K562 (cell line): ENCODE measurements at regions not wholly inside any gene's neighbourhood (a gene's known extent, or its start where the extent isn't known, plus 50 kb on each side); places are given as distances from the start of the nearest gene placed in this dataset.

Source experiments
- CBX2 ChIP-seq: fragments of 200-600 bp; sonication (generic); IDR thresholded peaks from one replicate; pipeline ENCODE4 v1.6.1; 2012; ENCODE audit warnings: mild to moderate bottlenecking, low read length, inconsistent platforms; ENCODE audit not compliant: insufficient read depth, poor library complexity, severe bottlenecking
- ELF4 ChIP-seq: fragments of 450-650 bp; formaldehyde crosslinking; IDR thresholded peaks from 2 replicates; pipeline ENCODE4 v1.4.0; 2022; ENCODE audit warnings: missing genetic modification characterization
- ETV1 ChIP-seq: fragments of 450-650 bp; conservative IDR thresholded peaks from 2 replicates; pipeline ENCODE4 v1.6.1; 2016; ENCODE audit warnings: missing genetic modification characterization, control low read depth, low read depth, missing compliant biosample characterization
- JUN ChIP-seq, 2 experiments: sonication (generic) in 1 of 2; formaldehyde crosslinking in 1 of 2; IDR thresholded peaks; 2 replicates each; pipeline versions ENCODE4 v1.6.1 to v1.8.0; 2012 to 2022; ENCODE audit warnings: borderline replicate concordance in 2 of 2, mild to moderate bottlenecking in 2 of 2, improper control_type of control experiment in 1 of 2, low read depth in 1 of 2, low read length in 1 of 2, missing genetic modification reagents in 1 of 2
- MXI1 ChIP-seq: IDR thresholded peaks from 2 replicates; pipeline ENCODE4 v1.6.1; 2011; ENCODE audit warnings: low read depth, mild to moderate bottlenecking, improper control_type of control experiment, low read length
- NCOA1 ChIP-seq: fragments of 450-650 bp; IDR thresholded peaks from 2 replicates; pipeline ENCODE4 v1.6.1; 2016; ENCODE audit warnings: low read depth
- PRPF4 ChIP-seq: fragments of 200-400 bp; formaldehyde crosslinking; IDR thresholded peaks from one replicate; pipeline ENCODE4 v1.6.1; 2017; ENCODE audit warnings: low read length, low read depth, mild to moderate bottlenecking; ENCODE audit not compliant: insufficient read depth, poor library complexity, severe bottlenecking
- PURB ChIP-seq: sonication (generic); formaldehyde crosslinking; IDR thresholded peaks from 2 replicates; pipeline ENCODE4 v1.9.0; 2021; ENCODE audit warnings: low read depth, mild to moderate bottlenecking, missing genetic modification reagents
- SMAD1 ChIP-seq: fragments of 150-350 bp; IDR thresholded peaks from 2 replicates; pipeline ENCODE4 v1.6.1; 2014; ENCODE audit warnings: low read length, low read depth; ENCODE audit not compliant: partially characterized antibody
- TEAD1 ChIP-seq, 2 experiments: fragments of 450-650 bp in 1 of 2; sonication (generic) in 1 of 2; formaldehyde crosslinking; IDR thresholded peaks; 2 replicates each; pipeline versions ENCODE4 v1.4.0 to v1.8.0; 2020 to 2022; ENCODE audit warnings: mild to moderate bottlenecking in 2 of 2, missing genetic modification reagents in 1 of 2
- WHSC1 ChIP-seq: IDR thresholded peaks from one replicate; pipeline ENCODE4 v1.6.1; 2012; ENCODE audit warnings: low read length, control low read depth, inconsistent platforms
- XRCC4 ChIP-seq: IDR thresholded peaks from one replicate; pipeline ENCODE4 v1.6.1; 2011; ENCODE audit not compliant: insufficient read depth, insufficient read length; ENCODE audit errors: extremely low read depth
- ZNF354B ChIP-seq: fragments of 250-450 bp; sonication (Bioruptor Pico); IDR thresholded peaks from 2 replicates; pipeline ENCODE4 v1.4.0; 2020
- ZNF584 ChIP-seq: fragments of 200-800 bp; sonication (Bioruptor generic); IDR thresholded peaks from 2 replicates; pipeline ENCODE4 v1.6.1; 2016; ENCODE audit warnings: low read depth, mild to moderate bottlenecking, missing genetic modification characterization, missing compliant biosample characterization
- TF ChIP-seq, protein P1 (sequence below), 2 experiments: fragments of 150-350 bp in 1 of 2; IDR thresholded peaks; 2 replicates each; pipeline ENCODE4 v1.6.1; 2012 to 2016; ENCODE audit warnings: low read depth in 2 of 2, low read length in 2 of 2, mild to moderate bottlenecking in 1 of 2, moderate library complexity in 1 of 2
- TF ChIP-seq, protein P2 (sequence below): fragments of 250-450 bp; sonication (Bioruptor Pico); IDR thresholded peaks from 2 replicates; pipeline ENCODE4 v1.4.0; 2020; ENCODE audit warnings: mild to moderate bottlenecking, moderate library complexity

DNA sequence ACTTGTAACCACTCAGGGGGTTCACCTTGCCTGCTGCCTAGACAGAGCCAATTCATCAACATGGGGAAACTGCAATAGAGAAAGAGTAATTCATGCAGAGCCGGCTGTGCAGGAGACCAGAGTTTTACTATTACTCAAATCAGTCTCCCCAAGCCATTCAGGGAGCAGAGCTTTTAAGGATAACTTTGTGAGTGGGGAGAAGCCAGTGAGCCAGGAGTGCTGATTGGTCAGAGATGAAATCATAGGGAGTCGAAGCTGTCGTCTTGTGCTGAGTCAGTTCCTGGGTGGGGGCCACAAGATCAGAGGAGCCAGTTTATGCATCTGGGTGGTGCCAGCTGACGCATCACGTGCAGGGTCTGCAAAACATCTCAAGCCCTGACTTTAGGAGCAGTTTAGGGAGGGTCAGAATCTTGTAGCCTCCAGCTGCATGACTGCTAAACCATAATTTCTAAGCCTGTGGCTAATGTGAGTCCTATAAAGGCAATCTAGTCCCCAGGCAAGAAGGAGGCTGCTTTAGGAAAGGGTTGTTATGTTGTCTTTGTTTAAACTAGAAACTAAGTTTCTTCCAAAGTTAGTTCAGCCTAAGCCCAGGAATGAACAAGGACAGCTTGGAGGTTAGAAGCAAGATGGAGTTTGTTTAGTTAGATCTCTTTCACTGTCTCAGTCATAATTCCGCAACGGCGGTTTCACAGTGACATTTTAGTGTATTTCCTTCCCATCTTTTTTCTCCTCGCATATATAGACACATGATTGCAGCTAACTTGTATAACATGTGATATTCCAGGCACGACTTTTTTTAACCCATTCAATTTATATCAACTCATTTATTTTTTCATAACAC is 68.9 kb upstream of the NCOR2 start (continued):
- TF ChIP-seq ELF4 (no peak), TEAD1 (CRISPR knock-in tag; IDR thresholded peaks at IDR 0.05) (no peak; a peak in 1 of 4 replicates), ZNF354B (no peak), ETV1 (no peak; the same call in 1 of the 2 replicates), PRPF4 (no peak), ZNF584 (CRISPR knock-in tag) (no peak), WHSC1 (no peak), CBX2 (no peak), XRCC4 (no peak), MXI1 (no peak), PURB (CRISPR knock-in tag) (no peak), NCOA1 (no peak), SMAD1 (no peak), JUN (IDR thresholded peaks at IDR 0.05; ENCODE audit: borderline replicate concordance, low read depth, low read length) (peak; percentile 51; the same call in 1 of the 2 replicates), JUN (CRISPR knock-in tag; IDR thresholded peaks at IDR 0.05; ENCODE audit: borderline replicate concordance) (no peak)
- TF ChIP-seq, protein P1, sequence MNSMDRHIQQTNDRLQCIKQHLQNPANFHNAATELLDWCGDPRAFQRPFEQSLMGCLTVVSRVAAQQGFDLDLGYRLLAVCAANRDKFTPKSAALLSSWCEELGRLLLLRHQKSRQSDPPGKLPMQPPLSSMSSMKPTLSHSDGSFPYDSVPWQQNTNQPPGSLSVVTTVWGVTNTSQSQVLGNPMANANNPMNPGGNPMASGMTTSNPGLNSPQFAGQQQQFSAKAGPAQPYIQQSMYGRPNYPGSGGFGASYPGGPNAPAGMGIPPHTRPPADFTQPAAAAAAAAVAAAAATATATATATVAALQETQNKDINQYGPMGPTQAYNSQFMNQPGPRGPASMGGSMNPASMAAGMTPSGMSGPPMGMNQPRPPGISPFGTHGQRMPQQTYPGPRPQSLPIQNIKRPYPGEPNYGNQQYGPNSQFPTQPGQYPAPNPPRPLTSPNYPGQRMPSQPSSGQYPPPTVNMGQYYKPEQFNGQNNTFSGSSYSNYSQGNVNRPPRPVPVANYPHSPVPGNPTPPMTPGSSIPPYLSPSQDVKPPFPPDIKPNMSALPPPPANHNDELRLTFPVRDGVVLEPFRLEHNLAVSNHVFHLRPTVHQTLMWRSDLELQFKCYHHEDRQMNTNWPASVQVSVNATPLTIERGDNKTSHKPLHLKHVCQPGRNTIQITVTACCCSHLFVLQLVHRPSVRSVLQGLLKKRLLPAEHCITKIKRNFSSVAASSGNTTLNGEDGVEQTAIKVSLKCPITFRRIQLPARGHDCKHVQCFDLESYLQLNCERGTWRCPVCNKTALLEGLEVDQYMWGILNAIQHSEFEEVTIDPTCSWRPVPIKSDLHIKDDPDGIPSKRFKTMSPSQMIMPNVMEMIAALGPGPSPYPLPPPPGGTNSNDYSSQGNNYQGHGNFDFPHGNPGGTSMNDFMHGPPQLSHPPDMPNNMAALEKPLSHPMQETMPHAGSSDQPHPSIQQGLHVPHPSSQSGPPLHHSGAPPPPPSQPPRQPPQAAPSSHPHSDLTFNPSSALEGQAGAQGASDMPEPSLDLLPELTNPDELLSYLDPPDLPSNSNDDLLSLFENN (IDR thresholded peaks at IDR 0.05; ENCODE audit: low read depth in 2 of 2, low read length in 2 of 2) = no peak
- TF ChIP-seq, protein P2, sequence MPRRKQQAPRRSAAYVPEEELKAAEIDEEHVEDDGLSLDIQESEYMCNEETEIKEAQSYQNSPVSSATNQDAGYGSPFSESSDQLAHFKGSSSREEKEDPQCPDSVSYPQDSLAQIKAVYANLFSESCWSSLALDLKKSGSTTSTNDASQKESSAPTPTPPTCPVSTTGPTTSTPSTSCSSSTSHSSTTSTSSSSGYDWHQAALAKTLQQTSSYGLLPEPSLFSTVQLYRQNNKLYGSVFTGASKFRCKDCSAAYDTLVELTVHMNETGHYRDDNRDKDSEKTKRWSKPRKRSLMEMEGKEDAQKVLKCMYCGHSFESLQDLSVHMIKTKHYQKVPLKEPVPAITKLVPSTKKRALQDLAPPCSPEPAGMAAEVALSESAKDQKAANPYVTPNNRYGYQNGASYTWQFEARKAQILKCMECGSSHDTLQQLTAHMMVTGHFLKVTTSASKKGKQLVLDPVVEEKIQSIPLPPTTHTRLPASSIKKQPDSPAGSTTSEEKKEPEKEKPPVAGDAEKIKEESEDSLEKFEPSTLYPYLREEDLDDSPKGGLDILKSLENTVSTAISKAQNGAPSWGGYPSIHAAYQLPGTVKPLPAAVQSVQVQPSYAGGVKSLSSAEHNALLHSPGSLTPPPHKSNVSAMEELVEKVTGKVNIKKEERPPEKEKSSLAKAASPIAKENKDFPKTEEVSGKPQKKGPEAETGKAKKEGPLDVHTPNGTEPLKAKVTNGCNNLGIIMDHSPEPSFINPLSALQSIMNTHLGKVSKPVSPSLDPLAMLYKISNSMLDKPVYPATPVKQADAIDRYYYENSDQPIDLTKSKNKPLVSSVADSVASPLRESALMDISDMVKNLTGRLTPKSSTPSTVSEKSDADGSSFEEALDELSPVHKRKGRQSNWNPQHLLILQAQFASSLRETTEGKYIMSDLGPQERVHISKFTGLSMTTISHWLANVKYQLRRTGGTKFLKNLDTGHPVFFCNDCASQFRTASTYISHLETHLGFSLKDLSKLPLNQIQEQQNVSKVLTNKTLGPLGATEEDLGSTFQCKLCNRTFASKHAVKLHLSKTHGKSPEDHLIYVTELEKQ (CRISPR knock-in tag) = no peak
